ENCODE measurements at regions not wholly inside any gene's neighbourhood (a gene's known extent, or its start where the extent isn't known, plus 50 kb on each side); places are given as distances from the start of the nearest gene placed in this dataset.

- TF ChIP-seq EZH2phosphoT487 (IDR thresholded peaks at IDR 0.05; ENCODE audit: borderline replicate concordance, low read depth, low read length) = no peak
- TF ChIP-seq CTCF (conservative IDR thresholded peaks at IDR 0.05; ENCODE audit: low read length) = no peak
These were observed 1858.4 kb downstream of the EFNA5 start for GRCh38 chr5:105812304-105812703.
